Body of pancreas (tissue), 4 donors: ENCODE measurements at regions not wholly inside any gene's neighbourhood (a gene's known extent, or its start where the extent isn't known, plus 50 kb on each side); places are given as distances from the start of the nearest gene placed in this dataset.

ENCODE experiments used
- ATAC-seq: fragments of 150-250 bp; one replicate; pipeline ENCODE4 v1.9.1; 2016
- DNase-seq, 4 donors: peaks; one replicate each; pipeline ENCODE4 v3.0.0-alpha.2; 2019
- H3K27ac ChIP-seq, 4 donors: fragments of 200-600 bp; sonication (generic); 1 replicate in 3 of 4; 2 replicates in 1 of 4; pipeline versions ENCODE4 v1.5.1 to v1.6.1; 2016 to 2019; ENCODE audit warnings: mild to moderate bottlenecking in 1 of 4, mixed read lengths in 1 of 4, moderate library complexity in 1 of 4
- H3K27me3 ChIP-seq, 2 donors: fragments of 200-600 bp; sonication (generic); one replicate each; pipeline ENCODE4 v1.6.0; 2016; ENCODE audit warnings: mild to moderate bottlenecking in 1 of 2
- H3K36me3 ChIP-seq, 2 donors: fragments of 200-600 bp; sonication (generic); replicated peaks in 1 of 2; 2 replicates each; pipeline ENCODE4 v1.5.1; 2016; ENCODE audit warnings: low read depth in 2 of 2; ENCODE audit not compliant: insufficient read depth in 1 of 2
- H3K4me1 ChIP-seq: fragments of 200-600 bp; sonication (generic); one replicate; pipeline ENCODE4 v1.6.0; 2016
- H3K4me3 ChIP-seq, 2 donors: fragments of 200-600 bp; sonication (generic); 1 replicate in 1 of 2; 2 replicates in 1 of 2; pipeline ENCODE4 v1.5.1; 2016 to 2019
- H3K9me3 ChIP-seq, 3 donors: fragments of 200-600 bp; sonication (generic); 1 replicate in 2 of 3; 2 replicates in 1 of 3; pipeline ENCODE4 v1.5.1; 2016
- CTCF ChIP-seq, 7 experiments: fragments of 450-650 bp in 4 of 7; fragments of 200-600 bp in 3 of 7; sonication (generic) in 3 of 7; IDR thresholded peaks; one replicate each; pipeline ENCODE4 v1.5.1; 2016 to 2019; ENCODE audit warnings: antibody characterized with exemption in 7 of 7
- POLR2A ChIP-seq, 3 donors: fragments of 450-650 bp; IDR thresholded peaks; one replicate each; pipeline ENCODE4 v1.6.1; 2016; ENCODE audit warnings: antibody characterized with exemption in 3 of 3, mild to moderate bottlenecking in 2 of 3
- WGBS, 2 donors: methylation state at CpG; one replicate each; pipeline ENCODE4 v1.1.5; 2017; 5-methylcytosine and 5-hydroxymethylcytosine counted together
- intact Hi-C: fragments of 100-400 bp; cut with DNase I; formaldehyde crosslinking; loops from one replicate; pipeline ENCODE4 v1.15.1; 2023

- intact Hi-C loops, result no loop called here
- no peak overlapping the region for H3K27ac ChIP-seq
- H3K9me3 ChIP-seq, result peaks cover 0 to 8% (median 0%) of the 10 kb centered on the region in 3 donors
- no peaks in the 10 kb centered on the region for H3K36me3 ChIP-seq
- H3K4me1 ChIP-seq, result no peaks in the 10 kb centered on the region
- ATAC-seq (no peak), DNase-seq (no peak)
- no peak overlapping the region for H3K4me3 ChIP-seq
- no peak for TF ChIP-seq POLR2A (IDR thresholded peaks at IDR 0.05)
- TF ChIP-seq CTCF (IDR thresholded peaks at IDR 0.05), result no peak
- H3K27me3 ChIP-seq, result no peaks in the 10 kb centered on the region
- 35 to 42% methylated on average over 7 to 8 of the region's 8 CpGs for WGBS, 2 donors
These were observed 217.6 kb upstream of the MYL2 start for GRCh38 chr12:111138016-111138415.

GRCh38 chr12:111135293-111135832, 215.0 kb upstream of the MYL2 start:
- DNase-seq (no peak), ATAC-seq (no peak)
- no peaks in the 10 kb centered on the region for H3K27me3 ChIP-seq
- WGBS, 2 donors, result 92 to 99% methylated on average over 5 of the region's 5 CpGs
- intact Hi-C loops, result no loop called here
- no peak for TF ChIP-seq CTCF (IDR thresholded peaks at IDR 0.05)
- no peak for TF ChIP-seq POLR2A (IDR thresholded peaks at IDR 0.05)
- no peak overlapping the region for H3K4me3 ChIP-seq
- H3K9me3 ChIP-seq, result peaks cover 0 to 8% (median 0%) of the 10 kb centered on the region in 3 donors
- H3K4me1 ChIP-seq, result no peaks in the 10 kb centered on the region
- H3K36me3 ChIP-seq, result no peaks in the 10 kb centered on the region
- no peak overlapping the region for H3K27ac ChIP-seq

- Histone ChIP-seq H3K9me3 (peaks cover 0 to 8% (median 0%) of the 10 kb centered on the region in 3 donors), H3K27ac (no peak overlapping the region), H3K4me3 (no peak overlapping the region), H3K27me3 (no peaks in the 10 kb centered on the region), H3K4me1 (no peaks in the 10 kb centered on the region), H3K36me3 (no peaks in the 10 kb centered on the region)
- ATAC-seq, result no peak
- DNase-seq, result no peak
- TF ChIP-seq POLR2A (IDR thresholded peaks at IDR 0.05) (no peak), CTCF (IDR thresholded peaks at IDR 0.05) (no peak)
- intact Hi-C loops, result no loop called here
These were observed 210.0 kb upstream of the MYL2 start for GRCh38 chr12:111130336-111130735.

GRCh38 chr12:111129149-111129767, 208.9 kb upstream of the MYL2 start:
- WGBS, 2 donors, result 76 to 90% methylated on average over 3 of the region's 3 CpGs
- intact Hi-C loops, result no loop called here
- Histone ChIP-seq H3K36me3 (no peaks in the 10 kb centered on the region), H3K4me3 (no peak overlapping the region), H3K4me1 (no peaks in the 10 kb centered on the region), H3K27me3 (no peaks in the 10 kb centered on the region), H3K27ac (no peak overlapping the region), H3K9me3 (peaks cover 0 to 8% (median 0%) of the 10 kb centered on the region in 3 donors)
- ATAC-seq (no peak), DNase-seq (no peak)
- TF ChIP-seq POLR2A (IDR thresholded peaks at IDR 0.05) (no peak), CTCF (IDR thresholded peaks at IDR 0.05) (no peak)

GRCh38 chr12:111126331-111126730, 206.0 kb upstream of the MYL2 start:
- no peak overlapping the region for H3K4me3 ChIP-seq
- no peaks in the 10 kb centered on the region for H3K36me3 ChIP-seq
- H3K9me3 ChIP-seq, result no peaks in the 10 kb centered on the region
- DNase-seq, result peak in 1 of 4 donors; percentile 39
- 43 to 69% methylated on average over 2 of the region's 2 CpGs for WGBS, 2 donors
- ATAC-seq, result no peak
- no peak overlapping the region for H3K27ac ChIP-seq
- TF ChIP-seq POLR2A (IDR thresholded peaks at IDR 0.05), result no peak
- no peak for TF ChIP-seq CTCF (IDR thresholded peaks at IDR 0.05)
- intact Hi-C loops, result no loop called here
- no peaks in the 10 kb centered on the region for H3K27me3 ChIP-seq
- H3K4me1 ChIP-seq, result no peaks in the 10 kb centered on the region
